ENCODE measurements at regions not wholly inside any gene's neighbourhood (a gene's known extent, or its start where the extent isn't known, plus 50 kb on each side); places are given as distances from the start of the nearest gene placed in this dataset.

DNA sequence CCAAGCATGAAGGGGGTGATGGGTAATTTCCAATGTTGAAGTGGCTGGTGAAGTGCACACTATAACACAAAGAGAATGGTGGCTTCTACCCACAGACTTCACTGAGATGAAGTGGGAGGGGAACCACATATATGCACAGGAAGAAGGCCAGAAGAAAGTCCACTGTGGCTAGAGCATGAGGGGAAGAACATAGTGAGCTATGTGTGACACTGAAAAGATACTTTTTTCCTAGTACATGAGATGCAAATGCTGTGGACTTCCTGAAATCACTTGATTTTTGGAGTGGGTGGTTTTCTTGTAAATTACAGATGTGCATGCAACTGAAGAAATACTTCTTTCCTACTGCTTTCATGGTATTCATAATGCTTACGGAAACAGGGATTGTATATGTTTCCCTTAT, 115.6 kb upstream of the PHYHIPL start:
- Histone ChIP-seq H3K4me1 (no peaks in the 10 kb centered on the region), H3K4me2 (no peak overlapping the region), H3K27ac (no peak overlapping the region), H3K4me3 (no peak overlapping the region), H3K9me3 (no peaks in the 10 kb centered on the region)
- ChIA-PET CTCF (no interaction called here), POLR2A (no interaction called here)
- TF ChIP-seq MYC (IDR thresholded peaks at IDR 0.05; ENCODE audit: borderline replicate concordance, low read length) (no peak), CHD2 (IDR thresholded peaks at IDR 0.05; ENCODE audit: low read length, partially characterized antibody) (no peak), RFX5 (IDR thresholded peaks at IDR 0.05) (no peak), ZFP36 (IDR thresholded peaks at IDR 0.05; ENCODE audit: borderline replicate concordance, partially characterized antibody) (no peak), RCOR1 (IDR thresholded peaks at IDR 0.05; ENCODE audit: low read depth, low read length) (no peak), HEYL (CRISPR knock-in tag; IDR thresholded peaks at IDR 0.05) (no peak), POLR2AphosphoS2 (conservative IDR thresholded peaks at IDR 0.05; ENCODE audit: low read length) (no peak)
- 96% methylated on average over 1 of the region's 1 CpG for WGBS (ENCODE audit: missing lambda C conversion rate)
- DNase-seq (ENCODE audit: low read depth in 1 of 2, low spot score in 1 of 2) (no peak), FAIRE-seq (no peak), ATAC-seq (no peak)

- no peak for DNase-seq (ENCODE audit: low read depth in 1 of 2, low spot score in 1 of 2)
- no peak for ATAC-seq
- POLR2A ChIA-PET, result no interaction called here
- Histone ChIP-seq H3K4me2 (no peak overlapping the region), H3K4me3 (no peak overlapping the region), H3K27ac (no peak overlapping the region), H3K4me1 (no peaks in the 10 kb centered on the region), H3K9me3 (no peaks in the 10 kb centered on the region)
- WGBS (ENCODE audit: missing lambda C conversion rate), result 72% methylated on average over 1 of the region's 1 CpG
- CTCF ChIA-PET, result no interaction called here
- FAIRE-seq, result no peak
- no peak for TF ChIP-seq PBX3 (IDR thresholded peaks at IDR 0.05)
- TF ChIP-seq HOXB5 (CRISPR knock-in tag; IDR thresholded peaks at IDR 0.05), result no peak
- no peak for TF ChIP-seq POLR2A (IDR thresholded peaks at IDR 0.05; ENCODE audit: low read length)
- no peak for TF ChIP-seq HDAC2 (IDR thresholded peaks at IDR 0.05)
These were observed 113.0 kb upstream of the PHYHIPL start for GRCh38 chr10:59063491-59063890.

GRCh38 chr10:59064080-59064692, 112.3 kb upstream of the PHYHIPL start:
- TF ChIP-seq HOXA7 (CRISPR knock-in tag; IDR thresholded peaks at IDR 0.05), result no peak
- no peak for TF ChIP-seq ZSCAN20 (CRISPR knock-in tag; IDR thresholded peaks at IDR 0.05)
- TF ChIP-seq, protein P1, sequence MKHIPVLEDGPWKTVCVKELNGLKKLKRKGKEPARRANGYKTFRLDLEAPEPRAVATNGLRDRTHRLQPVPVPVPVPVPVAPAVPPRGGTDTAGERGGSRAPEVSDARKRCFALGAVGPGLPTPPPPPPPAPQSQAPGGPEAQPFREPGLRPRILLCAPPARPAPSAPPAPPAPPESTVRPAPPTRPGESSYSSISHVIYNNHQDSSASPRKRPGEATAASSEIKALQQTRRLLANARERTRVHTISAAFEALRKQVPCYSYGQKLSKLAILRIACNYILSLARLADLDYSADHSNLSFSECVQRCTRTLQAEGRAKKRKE (CRISPR knock-in tag; IDR thresholded peaks at IDR 0.05; ENCODE audit: low read depth), result no peak
- ATAC-seq (no peak), FAIRE-seq (no peak), DNase-seq (ENCODE audit: low read depth in 1 of 2, low spot score in 1 of 2) (no peak)
- no peaks in the 10 kb centered on the region for H3K9me3 ChIP-seq
- H3K4me2 ChIP-seq, result no peak overlapping the region
- ChIA-PET CTCF (interaction anchor here (0.9 kb wide), 1 partner anchor 112 kb away, joined by 3 read pairs; no protein-coding TSS in a partner anchor), POLR2A (no interaction called here)
- no peak overlapping the region for H3K4me3 ChIP-seq
- 58% methylated on average over 2 of the region's 2 CpGs for WGBS (ENCODE audit: missing lambda C conversion rate)
- no peaks in the 10 kb centered on the region for H3K4me1 ChIP-seq
- H3K27ac ChIP-seq, result no peak overlapping the region

DNA sequence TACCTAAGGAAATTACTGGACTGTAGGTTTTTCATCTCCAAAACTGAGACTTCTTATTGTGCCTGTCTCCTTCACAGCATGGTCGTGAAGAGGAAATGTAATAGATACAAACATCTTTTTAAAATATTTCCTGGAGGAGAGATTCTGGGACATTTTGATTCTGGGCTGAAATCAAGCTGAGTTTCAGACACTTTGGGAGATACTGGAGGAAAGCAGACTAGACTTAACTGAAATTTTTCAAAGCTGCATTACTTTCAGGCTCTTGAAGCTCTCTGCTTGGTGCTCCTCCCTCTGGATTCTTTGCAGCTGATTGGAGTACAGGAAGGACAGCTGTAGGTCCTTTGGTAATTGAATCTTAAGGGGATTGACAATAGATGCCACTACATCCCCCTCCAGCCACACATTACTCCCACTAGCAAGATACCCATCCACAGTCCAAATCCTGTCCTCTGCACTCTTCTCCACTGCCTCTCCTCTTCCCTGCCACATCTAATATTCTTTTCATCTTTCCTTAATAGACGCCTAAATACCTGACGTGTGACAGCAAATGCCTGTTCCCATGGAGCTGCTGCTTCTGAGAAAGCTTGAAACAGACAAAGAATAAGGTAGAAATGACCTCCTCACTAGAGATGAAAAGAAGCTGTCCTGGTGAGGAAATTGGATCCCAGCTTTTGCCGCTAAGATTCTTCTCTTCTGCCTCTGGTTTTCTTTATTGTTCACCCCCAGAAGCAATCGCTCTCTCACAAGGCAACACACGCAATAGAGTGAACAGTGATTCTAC, 111.5 kb upstream of the PHYHIPL start:
- H3K4me3 ChIP-seq, result no peak overlapping the region
- no peak for ATAC-seq
- no peak for DNase-seq (ENCODE audit: low read depth in 1 of 2, low spot score in 1 of 2)
- no peaks in the 10 kb centered on the region for H3K9me3 ChIP-seq
- TF ChIP-seq GATA3 (IDR thresholded peaks at IDR 0.05; ENCODE audit: borderline replicate concordance), result no peak
- TF ChIP-seq, protein P2, sequence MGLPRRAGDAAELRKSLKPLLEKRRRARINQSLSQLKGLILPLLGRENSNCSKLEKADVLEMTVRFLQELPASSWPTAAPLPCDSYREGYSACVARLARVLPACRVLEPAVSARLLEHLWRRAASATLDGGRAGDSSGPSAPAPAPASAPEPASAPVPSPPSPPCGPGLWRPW (IDR thresholded peaks at IDR 0.05), result no peak
- CTCF ChIA-PET, result interaction anchor here (0.9 to 1.4 kb wide), 2 partner anchors 42 to 113 kb away, joined by 3 read pairs; no protein-coding TSS in a partner anchor
- H3K4me2 ChIP-seq, result no peak overlapping the region
- H3K4me1 ChIP-seq, result no peaks in the 10 kb centered on the region
- WGBS (ENCODE audit: missing lambda C conversion rate), result 77% methylated on average over 6 of the region's 6 CpGs
- POLR2A ChIA-PET, result no interaction called here
- H3K27ac ChIP-seq, result no peak overlapping the region
- FAIRE-seq, result no peak
